Posterior cingulate gyrus (tissue), 11 donors: ENCODE measurements at regions not wholly inside any gene's neighbourhood (a gene's known extent, or its start where the extent isn't known, plus 50 kb on each side); places are given as distances from the start of the nearest gene placed in this dataset.

ENCODE experiments used
- DNase-seq, 10 donors: peaks; one replicate each; pipeline versions ENCODE4 v3.0.0 to v3.0.0-alpha.2; 2020 to 2021; ENCODE audit warnings: mixed read lengths in 3 of 10
- intact Hi-C: fragments of 100-400 bp; cut with DNase I; formaldehyde crosslinking; loops from one replicate; pipeline ENCODE4 v1.15.1; 2023

DNA sequence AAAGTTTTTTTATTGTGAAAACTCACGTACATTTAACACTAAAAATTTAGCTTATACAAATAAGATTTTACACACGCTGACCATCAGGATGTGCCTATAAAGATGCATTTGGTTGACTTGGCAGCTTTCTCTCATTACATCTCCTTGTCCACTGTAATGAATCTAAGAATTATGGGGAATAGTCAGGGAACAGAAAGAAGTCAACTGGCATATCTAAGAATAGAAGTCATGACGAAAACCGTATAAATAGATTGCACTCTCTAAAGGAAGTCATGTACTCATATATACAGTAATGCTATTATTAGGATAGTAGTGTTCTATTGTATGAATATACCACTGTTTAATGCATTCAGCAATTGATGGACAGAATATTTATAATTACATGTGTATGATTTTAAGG, 575.8 kb upstream of the B3GALT2 start:
- intact Hi-C loops = no loop called here
- DNase-seq = no peak

- intact Hi-C loops = no loop called here
- no peak for DNase-seq
These were observed 569.0 kb upstream of the B3GALT2 start for GRCh38 chr1:193755441-193755840.

DNA sequence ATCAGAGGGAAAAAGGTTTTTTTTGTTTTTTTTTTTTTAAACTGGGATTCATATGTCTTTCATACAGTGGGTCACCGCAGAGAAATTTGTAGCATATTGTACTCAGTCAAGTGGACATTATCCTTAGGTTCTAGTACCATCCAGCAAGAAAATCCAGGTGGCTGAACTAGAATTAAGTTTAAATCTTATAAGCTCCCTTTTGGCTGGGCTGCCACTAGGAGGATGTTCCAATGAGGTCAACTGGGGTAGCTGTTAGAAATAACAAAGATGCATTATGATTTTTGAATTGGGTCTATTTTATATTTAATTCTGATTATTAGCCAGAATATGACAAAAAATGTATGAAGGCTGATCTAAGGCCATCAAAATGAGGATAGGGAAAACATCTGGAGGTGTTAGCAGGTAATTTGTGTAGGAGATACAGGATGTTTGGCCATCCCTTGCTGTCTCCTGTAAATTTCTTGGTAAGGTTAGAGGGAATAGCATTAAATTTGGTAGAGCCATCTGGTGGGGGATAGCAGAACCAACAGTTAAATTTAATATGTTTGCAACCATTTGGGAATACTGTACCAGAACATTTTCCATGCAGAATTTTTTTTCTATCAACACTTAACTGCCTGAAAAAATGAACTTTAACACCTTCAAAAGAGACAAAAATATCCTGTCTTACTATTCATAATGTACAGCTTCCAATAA, 568.5 kb upstream of the B3GALT2 start:
- intact Hi-C loops = no loop called here
- no peak for DNase-seq

- intact Hi-C loops = no loop called here
- DNase-seq = no peak
These were observed 567.7 kb upstream of the B3GALT2 start for GRCh38 chr1:193754151-193754550.

- no peak for DNase-seq
- intact Hi-C loops = no loop called here
These were observed 566.8 kb upstream of the B3GALT2 start for GRCh38 chr1:193753038-193753756.

DNA sequence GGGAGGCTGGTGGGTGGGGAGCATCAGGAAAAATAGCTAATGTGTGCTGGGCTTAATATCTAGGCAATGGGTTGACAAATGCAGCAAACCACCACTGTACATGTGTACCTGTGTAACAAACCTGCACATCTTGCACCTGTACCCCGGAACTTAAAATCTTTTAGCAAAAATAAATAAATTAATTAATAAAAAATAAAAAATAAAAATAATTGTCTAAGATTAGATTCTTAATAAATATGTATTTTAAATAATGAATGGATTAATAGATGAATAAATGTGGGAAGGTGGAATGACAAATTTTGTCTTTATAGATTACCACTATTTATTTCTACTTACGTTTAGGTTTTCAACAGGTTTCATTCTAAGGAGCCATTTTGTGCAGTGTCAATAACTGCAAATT, 563.5 kb upstream of the B3GALT2 start:
- intact Hi-C loops = no loop called here
- DNase-seq = no peak

- no peak for DNase-seq
- intact Hi-C loops = no loop called here
These were observed 561.2 kb upstream of the B3GALT2 start for GRCh38 chr1:193747579-193747978.

GRCh38 chr1:193741228-193741627, 554.8 kb upstream of the B3GALT2 start:
- intact Hi-C loops = no loop called here
- no peak for DNase-seq

DNA sequence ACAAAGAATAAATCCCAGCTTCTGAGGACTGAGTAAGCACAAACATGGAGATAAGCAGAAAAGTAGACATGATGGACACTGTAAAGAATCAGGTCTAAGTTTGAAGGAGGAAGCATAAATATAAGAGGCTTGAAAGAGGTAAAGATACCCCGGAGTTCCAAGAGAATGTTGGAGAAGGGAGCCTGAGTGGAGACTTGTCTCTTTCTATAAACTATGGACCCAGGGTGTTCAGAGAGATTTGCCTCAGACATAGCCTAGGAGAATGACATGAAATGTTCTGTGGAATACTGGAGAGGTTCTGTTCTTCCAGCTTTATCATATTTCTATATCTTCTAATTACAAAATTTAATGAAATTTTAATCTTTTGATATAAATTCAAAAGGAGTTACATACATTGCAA, 554.3 kb upstream of the B3GALT2 start:
- no peak for DNase-seq
- intact Hi-C loops = no loop called here

DNA sequence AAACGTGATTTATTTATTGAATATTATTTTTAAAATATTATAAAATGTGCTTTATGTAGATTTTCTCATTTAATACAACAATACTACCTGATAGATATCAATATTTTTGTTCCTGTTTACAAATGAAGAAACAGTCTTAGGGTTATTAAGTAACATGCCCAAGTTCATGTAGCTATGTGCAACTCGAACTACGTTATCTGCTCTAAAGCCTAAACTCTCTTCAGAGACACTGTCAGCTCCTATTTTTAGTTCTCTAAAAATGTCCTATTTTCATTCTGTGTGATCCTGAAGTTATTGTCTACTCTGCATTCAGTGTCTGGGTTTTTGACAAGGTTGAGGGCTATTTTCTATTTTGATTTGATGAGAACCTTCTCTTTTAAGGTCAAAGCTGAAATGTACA, 550.1 kb upstream of the B3GALT2 start:
- intact Hi-C loops = no loop called here
- DNase-seq = no peak

- no peak for DNase-seq
- intact Hi-C loops = no loop called here
These were observed 547.3 kb upstream of the B3GALT2 start for GRCh38 chr1:193733674-193734073.

- DNase-seq = no peak
- intact Hi-C loops = no loop called here
These were observed 543.6 kb upstream of the B3GALT2 start for GRCh38 chr1:193730017-193730416.

- intact Hi-C loops = no loop called here
These were observed 543.0 kb upstream of the B3GALT2 start for GRCh38 chr1:193729429-193729828.

GRCh38 chr1:193727850-193728249, 541.4 kb upstream of the B3GALT2 start:
- intact Hi-C loops = no loop called here
- DNase-seq = no peak

More at GRCh38 chr1:193729429-193729828, 543.0 kb upstream of the B3GALT2 start:
- no peak for DNase-seq

DNA sequence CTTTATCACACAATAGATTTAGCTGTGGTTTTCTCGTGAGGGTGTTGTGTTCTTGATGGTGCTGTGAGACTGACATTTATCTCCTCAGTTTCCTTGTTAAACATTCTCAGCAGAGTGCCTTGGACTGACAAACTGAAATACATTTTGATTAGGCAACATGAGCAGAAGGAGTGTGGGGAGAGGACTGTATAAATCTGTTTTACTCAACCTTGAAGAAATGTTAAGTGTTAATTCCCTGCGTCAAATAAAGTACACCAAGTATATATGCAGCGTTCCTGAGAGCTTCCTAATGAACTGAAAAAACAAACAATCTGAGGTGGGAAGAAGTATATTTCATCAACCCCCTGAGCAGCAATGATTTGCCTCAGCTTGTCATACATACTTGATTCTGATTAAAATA, 540.3 kb upstream of the B3GALT2 start:
- intact Hi-C loops = no loop called here

DNA sequence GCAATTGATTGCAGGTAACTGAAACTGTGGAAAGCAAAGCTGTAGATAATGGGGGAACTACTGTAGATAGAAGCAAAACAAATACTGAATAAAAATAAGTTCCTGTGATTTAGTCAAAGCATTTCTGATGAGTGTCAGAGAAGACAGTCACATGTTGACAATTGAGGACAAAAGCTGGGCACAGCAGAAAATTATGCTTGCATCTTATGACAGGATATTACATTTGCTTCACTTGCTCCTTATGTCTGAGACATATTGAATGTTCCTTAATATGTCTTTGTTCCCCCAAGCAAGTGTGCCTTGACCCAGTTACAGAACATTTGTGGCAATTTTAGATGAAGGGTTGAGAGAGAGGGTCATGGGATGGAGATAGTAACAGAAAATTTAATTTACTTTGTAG, 526.0 kb upstream of the B3GALT2 start:
- DNase-seq = no peak
- intact Hi-C loops = no loop called here

More for the DNA sequence above, 540.3 kb upstream of the B3GALT2 start:
- no peak for DNase-seq

DNA sequence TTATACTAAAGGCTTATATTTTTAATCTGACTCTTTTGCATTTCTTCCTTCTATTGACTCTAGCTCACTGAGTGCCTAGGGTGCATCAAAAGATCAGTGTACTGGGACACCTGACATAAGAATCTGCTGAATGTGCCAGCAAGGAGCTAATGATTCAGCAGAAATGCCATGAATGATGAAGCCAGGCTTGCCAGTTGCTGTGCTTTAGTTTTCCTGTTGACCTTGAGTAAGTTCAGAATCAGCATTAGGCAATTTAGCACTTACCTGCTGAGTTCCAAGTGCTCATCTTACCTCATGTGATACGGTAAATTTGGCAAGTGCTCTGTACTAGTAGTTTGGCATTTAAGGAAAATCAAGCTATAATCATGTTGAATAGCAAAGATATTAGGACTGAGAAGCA, 523.2 kb upstream of the B3GALT2 start:
- DNase-seq = no peak
- intact Hi-C loops = no loop called here

DNA sequence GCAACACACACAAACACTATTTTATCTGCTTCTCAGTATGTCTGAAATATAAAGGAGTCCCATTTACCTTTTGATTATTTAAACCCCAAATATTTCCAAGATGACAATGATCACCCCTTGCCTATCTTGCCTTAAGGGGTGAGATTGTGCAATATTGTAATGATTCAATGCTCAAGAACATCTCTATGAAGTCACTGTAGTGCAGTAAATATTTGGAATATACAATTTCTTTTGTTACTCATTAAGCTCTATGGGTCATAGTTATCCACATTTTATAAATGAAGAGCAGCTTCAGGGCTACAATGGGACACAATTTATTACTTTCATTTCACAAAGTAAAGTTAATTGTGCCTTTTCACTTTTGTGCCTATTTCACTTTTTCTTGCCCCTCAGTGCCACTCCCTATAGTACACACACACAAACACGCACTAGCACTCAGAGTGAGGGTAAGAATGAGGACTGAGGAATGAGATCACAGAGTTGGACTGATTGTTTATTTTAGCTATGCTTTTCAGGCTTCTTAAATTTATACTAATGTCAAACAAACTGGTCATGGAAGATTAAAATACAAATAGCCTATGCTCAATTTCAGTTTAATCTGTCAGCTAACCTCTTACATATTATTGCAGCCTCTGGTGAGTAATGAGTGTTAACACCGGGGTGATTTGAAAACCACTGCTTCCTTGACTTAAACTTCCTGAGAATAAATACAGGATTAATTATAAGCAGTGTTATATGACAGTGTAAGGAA, 521.0 kb upstream of the B3GALT2 start:
- DNase-seq = no peak
- intact Hi-C loops = no loop called here

- intact Hi-C loops = no loop called here
- DNase-seq = no peak
These were observed 520.4 kb upstream of the B3GALT2 start for GRCh38 chr1:193706766-193707165.

DNA sequence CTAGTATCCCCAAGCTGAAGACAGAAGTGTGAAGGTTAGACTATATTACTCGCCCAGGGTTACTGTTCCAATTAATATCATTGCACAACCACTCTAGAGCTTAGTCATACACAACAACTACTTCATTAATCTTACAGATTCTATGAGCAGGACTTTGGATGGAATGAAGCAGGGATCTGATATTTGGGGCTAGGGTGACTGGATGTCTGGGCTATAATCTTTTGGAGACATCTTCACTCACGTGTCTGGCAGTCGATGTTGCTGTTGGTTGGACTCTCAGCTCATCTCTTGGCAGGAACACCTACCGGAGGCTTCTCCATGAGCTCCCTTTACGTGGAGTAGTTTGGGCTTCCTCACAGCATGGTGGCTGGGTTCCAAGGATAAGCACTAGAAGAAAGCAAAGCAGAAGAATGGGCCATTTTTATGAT, 519.2 kb upstream of the B3GALT2 start:
- no peak for DNase-seq
- intact Hi-C loops = no loop called here

- no peak for DNase-seq
- intact Hi-C loops = no loop called here
These were observed 517.2 kb upstream of the B3GALT2 start for GRCh38 chr1:193703655-193704054.

GRCh38 chr1:193703121-193703520, 516.7 kb upstream of the B3GALT2 start:
- intact Hi-C loops = no loop called here
- no peak for DNase-seq
